Ovary (tissue), 3 donors: ENCODE measurements at regions not wholly inside any gene's neighbourhood (a gene's known extent, or its start where the extent isn't known, plus 50 kb on each side); places are given as distances from the start of the nearest gene placed in this dataset.

Experiments
- POLR2A ChIP-seq: fragments of 450-650 bp; IDR thresholded peaks from one replicate; pipeline ENCODE4 v1.6.1; 2017; ENCODE audit warnings: antibody characterized with exemption, mild to moderate bottlenecking, moderate library complexity
- TF ChIP-seq, protein P1 (sequence below), 3 donors: fragments of 450-650 bp in 2 of 3; fragments of 200-600 bp in 1 of 3; IDR thresholded peaks; one replicate each; pipeline versions ENCODE4 v1.5.1 to v1.8.0; 2016 to 2022; ENCODE audit warnings: antibody characterized with exemption in 3 of 3, mild to moderate bottlenecking in 1 of 3
- donor health status: DM: no; HTN: no; CAD: no.

DNA sequence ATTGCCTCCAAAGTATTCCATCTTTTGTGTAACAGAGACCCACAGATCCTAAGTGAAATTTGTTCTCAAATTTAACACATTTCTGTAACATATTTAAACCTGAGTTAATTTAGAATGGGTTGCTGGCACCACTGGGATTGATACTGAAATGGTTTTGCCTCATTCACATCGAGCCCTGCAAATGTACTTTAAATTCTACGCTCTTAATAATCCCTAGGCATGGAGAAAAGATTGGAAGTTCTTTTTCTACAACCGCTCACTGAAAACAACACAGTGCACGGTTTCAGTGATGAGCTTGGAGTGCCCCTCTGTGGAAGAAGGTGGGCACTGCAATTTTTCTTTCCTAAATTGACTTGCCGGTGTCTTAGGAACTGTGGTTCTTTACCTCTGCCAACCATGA lies 109.9 kb upstream of the ATP11B start:
- TF ChIP-seq, protein P1, sequence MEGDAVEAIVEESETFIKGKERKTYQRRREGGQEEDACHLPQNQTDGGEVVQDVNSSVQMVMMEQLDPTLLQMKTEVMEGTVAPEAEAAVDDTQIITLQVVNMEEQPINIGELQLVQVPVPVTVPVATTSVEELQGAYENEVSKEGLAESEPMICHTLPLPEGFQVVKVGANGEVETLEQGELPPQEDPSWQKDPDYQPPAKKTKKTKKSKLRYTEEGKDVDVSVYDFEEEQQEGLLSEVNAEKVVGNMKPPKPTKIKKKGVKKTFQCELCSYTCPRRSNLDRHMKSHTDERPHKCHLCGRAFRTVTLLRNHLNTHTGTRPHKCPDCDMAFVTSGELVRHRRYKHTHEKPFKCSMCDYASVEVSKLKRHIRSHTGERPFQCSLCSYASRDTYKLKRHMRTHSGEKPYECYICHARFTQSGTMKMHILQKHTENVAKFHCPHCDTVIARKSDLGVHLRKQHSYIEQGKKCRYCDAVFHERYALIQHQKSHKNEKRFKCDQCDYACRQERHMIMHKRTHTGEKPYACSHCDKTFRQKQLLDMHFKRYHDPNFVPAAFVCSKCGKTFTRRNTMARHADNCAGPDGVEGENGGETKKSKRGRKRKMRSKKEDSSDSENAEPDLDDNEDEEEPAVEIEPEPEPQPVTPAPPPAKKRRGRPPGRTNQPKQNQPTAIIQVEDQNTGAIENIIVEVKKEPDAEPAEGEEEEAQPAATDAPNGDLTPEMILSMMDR (IDR thresholded peaks at IDR 0.05) = peak; percentile 47 to 66 (median 61)
- no peak for TF ChIP-seq POLR2A
